ENCODE measurements at regions not wholly inside any gene's neighbourhood (a gene's known extent, or its start where the extent isn't known, plus 50 kb on each side); places are given as distances from the start of the nearest gene placed in this dataset.

DNA sequence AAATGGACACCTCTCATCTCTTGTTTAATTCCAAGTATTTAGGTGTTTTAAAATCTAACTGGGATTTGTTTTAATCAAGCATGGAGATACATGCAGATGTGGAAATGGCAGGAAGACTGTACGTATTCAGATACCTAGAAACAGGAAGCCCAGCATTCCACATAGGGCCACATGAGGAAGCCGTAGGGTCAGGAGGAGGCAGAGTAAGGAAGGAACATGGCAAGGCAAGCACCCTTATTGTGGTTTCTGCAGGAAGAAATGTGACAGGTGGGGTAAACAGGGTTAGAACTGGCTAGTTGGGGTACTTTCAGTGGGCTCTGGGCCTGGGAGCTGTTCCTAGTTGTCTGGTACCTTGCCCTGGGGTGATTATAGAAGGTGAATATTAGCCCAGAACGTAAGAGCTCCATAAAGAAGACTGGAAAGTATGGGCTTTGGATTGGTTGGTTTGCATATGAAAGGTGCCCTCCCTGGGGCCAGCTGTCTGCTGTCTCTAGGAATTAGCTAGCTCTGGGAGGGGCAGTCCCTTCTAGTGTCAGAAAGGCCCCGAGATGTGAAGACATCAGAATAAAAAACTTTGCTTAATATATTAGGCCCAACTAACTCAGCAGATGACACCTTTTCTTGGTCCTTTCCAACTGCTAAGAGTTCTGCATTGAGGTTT, 107.7 kb upstream of the CADPS start:
- DNase-seq, result no peak

DNA sequence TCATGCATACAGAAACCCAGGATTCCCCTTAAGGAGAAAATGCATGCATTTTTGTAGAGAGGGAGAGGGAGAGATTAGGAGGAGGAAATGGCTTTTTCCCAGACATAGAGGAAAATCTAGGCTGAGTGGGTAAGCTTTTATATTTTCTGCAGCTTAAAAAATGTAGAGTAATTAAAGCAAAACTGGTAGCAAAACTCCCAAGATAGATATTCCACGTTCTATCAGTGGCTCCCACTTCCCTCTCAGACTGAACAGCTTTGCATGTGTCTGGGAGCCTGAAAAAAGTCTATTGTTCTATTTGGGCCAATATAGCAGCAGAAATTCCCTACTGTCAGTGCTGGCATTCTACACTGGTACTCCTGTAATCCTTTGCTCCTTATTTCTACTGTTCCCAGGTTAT, 110.8 kb upstream of the CADPS start:
- no peak for DNase-seq

DNA sequence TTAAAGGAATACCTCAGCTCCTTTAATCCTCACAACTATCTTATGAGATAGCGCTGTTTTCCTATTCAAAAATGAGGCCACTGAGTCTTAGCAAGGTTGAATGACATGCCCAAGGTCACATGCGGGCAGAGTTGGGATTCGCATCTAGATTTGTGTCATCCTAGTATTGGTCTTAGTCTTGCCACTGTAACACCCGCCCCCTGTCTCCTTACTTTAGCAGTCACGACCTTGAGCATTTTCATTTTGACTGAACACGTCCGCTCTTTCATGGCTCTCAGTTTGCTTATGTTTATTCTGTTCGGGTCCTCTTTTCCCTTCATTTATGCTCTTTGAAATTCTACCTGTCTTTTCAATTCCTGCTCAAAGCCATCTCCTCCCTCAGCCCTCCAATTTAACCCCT, 112.5 kb upstream of the CADPS start:
- no peak for DNase-seq

GRCh38 chr3:62990704-62991413, 115.6 kb upstream of the CADPS start:
- DNase-seq, result no peak

GRCh38 chr3:62992520-62992919, 117.3 kb upstream of the CADPS start:
- no peak for DNase-seq

GRCh38 chr3:62995119-62995518, 119.9 kb upstream of the CADPS start:
- DNase-seq, result no peak

- DNase-seq, result no peak
Measured at GRCh38 chr3:62995530-62995929, 120.3 kb upstream of the CADPS start.

GRCh38 chr3:62997369-62997768, 122.2 kb upstream of the CADPS start:
- DNase-seq, result no peak

DNA sequence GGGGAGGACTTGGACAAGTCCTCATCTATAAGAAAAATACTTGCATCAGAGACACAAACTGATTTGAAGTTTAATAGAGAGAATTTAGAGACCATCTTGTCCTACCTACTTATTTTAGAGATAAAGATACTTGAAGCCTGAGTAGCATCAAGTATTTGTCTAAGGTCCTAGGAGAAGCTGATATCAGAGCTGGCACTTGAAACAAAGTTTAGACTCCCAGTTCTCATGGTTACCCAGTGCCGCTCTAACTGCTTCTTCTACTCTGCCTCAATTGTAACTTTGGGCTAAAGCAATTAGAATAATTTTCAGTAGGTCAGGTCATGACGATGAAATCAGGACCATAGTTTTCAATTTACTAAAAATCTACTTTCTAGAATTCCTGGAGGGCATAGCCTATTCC, 123.9 kb upstream of the CADPS start:
- no peak for DNase-seq

GRCh38 chr3:62999791-63000190, 124.6 kb upstream of the CADPS start:
- DNase-seq, result no peak

DNA sequence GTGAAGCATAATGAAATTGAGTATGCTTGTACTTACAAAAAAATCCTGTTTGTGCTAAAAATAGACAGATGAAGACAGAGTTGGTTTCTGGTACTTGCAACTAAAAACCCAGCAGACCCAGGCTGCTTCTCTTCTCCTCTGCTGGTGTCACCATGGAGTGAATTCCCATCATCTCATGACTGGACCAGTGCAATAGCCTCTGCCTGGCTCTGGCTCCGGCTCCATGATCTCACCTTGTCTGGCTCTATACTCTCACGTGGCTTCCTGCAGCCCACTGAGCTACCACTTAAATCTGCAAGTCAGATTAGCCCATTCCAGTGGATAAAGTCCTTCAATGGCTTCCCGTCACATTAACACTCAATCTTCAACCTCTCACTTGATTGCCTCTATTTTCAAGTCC, 129.2 kb upstream of the CADPS start:
- no peak for DNase-seq

DNA sequence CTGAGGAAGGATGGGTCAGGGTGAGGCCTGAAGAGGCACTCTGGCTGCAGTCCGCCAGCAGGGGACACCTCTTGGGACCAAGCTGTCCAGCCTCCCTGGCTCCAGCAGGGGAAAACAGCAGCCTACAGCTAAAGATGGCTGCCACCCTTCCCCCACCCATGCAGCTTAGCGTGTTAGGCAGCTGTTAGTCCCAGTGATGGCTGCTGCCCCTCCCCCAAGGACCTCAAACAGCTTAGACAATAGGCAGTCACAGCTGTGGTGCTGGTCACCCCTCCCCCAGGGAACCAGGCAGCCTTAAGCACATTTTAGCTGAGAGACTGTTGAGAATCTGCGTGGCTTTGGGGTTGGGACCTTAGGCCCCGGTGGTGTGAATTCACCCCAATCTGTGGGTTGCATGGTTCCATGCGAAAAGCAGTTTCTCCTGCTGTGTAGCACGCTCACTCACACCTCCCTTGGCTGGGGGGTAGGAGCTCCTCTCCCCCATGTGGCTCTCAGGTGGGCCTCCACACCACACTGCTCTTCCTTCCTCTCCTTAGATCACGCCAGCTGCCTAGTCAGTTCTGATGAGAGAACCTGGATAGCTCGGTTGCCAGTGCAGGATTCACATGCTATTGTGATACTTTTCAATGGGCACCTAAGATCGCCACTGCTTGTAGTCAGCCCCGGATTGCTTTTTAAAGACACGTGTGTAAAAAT, 140.5 kb upstream of the CADPS start:
- DNase-seq, result no peak

DNA sequence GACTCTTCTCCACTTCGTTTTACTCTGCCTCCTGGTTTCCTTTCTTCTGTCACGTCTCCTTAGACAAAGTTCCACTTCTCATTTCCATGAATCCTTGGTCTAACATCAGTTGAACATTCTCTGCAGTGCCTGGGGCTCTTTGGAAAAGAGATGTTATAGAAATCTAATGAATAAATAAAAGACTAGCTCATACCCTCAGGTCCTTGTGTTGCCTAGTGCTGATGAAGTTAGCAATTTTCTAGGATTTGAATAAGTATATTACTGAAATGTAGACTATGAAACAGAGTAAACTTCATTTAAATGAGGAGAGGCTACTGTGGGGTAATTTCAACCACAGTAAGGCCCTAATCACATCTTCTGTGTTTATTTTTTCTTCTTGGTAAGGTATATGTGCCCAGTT, 146.9 kb upstream of the CADPS start:
- DNase-seq, result no peak

- no peak for DNase-seq
Measured at GRCh38 chr3:63026722-63027121, 151.5 kb upstream of the CADPS start.

- no peak for DNase-seq
Measured at GRCh38 chr3:63029326-63029725, 154.1 kb upstream of the CADPS start.

- DNase-seq, result no peak
Measured at GRCh38 chr3:63029921-63030320, 154.7 kb upstream of the CADPS start.

DNA sequence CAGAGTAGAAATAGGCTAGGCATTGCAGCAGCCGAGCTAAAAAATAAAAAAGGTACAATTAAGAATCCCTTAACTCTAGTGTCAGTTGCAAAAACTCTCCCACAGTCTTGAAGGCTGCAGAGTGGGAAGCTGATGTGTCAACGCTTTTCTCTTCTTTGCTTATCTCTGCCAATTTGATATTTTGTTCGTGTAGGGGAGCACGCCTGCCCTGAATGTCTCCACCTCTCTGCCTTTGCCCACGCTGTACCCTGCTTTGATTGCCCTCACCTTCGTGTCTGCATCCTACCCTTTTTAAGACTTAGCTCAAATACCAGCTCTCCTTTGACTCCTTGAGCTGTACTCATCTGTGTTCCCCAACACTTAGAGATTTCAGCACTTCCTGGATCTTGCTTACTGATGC, 155.4 kb upstream of the CADPS start:
- DNase-seq, result no peak

DNA sequence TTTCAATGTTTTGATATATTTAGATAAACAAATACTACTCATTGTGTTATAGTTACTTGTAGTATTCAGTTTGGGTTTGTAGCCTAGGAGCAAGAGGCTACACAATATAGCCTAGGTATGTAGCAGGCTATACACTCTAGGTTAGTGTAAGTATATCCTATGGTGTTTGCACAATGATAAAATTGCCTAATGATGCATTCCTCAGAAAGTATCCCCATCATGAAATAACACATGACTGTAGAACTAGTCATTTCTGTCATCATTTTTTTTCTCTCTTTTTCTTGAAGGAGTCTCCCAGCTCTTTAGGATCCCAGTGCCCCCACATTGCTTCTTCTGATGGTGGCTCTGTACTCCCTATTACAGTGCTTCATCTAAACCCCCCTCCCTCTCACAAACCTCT, 157.7 kb upstream of the CADPS start:
- no peak for DNase-seq

- no peak for DNase-seq
Measured at GRCh38 chr3:63034101-63034500, 158.9 kb upstream of the CADPS start.

DNA sequence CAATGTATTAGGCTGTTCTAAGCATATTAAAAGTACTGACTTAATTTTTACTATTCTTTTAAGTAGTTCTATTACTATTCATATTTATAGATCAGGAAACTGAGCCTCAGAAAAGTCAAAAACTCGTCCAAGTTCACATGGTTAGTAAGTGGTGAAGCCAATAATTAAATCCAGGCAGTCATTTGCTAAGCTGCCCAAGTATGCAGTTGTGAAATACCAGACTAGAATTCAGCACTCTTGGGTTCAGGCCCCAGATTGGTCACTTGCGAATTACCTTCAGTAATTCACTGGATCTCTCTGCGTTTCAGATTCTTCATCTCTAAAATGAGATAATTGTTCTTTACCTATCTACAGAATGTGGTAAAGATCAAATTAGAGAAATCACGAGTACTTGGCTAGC, 161.9 kb upstream of the CADPS start:
- DNase-seq, result no peak

DNA sequence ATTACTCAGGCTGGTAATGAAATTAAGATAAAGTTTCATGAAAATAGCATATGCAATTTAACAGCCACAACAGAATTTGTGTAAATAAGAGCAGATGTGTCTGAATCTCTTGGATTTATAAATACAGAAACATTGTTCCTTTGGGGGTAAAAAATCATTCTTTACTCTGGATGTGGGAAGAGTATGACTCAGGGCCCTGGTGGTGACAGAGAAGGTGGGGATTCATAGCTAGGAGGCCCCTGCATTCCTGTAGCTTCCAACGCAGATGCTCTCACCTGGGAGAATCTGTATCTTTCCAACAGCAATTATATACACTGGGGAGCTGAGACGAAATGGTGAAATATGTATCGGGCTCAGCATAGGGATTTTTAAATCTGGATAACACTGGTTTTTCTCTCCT, 167.6 kb upstream of the CADPS start:
- no peak for DNase-seq

DNA sequence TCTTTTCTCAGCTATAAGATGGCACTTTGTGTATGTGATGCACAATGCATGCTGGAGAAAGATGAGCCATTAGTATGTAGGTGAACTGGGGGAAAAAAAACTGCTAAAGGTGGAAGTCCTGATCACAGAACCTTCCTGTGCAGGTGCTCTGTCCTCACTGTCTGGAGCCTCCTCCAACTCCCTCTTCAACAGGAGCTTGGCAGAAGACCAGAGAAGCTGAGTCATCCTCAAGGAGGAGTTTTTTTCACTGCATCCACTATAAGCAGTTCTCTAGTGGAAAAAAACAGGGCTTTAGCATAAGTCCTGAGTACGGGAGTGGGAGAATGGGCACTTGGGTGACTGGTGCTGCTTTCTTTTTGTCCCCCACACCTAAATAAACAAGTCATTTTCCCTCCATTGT, 168.4 kb upstream of the CADPS start:
- no peak for DNase-seq

GRCh38 chr3:63046152-63046551, 170.9 kb upstream of the CADPS start:
- DNase-seq, result no peak

GRCh38 chr3:63046580-63046979, 171.4 kb upstream of the CADPS start:
- DNase-seq, result no peak

Data from stimulated activated CD4-positive, alpha-beta T cell treated with anti-CD3 and anti-CD28 coated beads, Interleukin-15, amount 100 ng/mL, for 24 hours (primary cell).